ENCODE measurements at regions not wholly inside any gene's neighbourhood (a gene's known extent, or its start where the extent isn't known, plus 50 kb on each side); places are given as distances from the start of the nearest gene placed in this dataset.

DNA sequence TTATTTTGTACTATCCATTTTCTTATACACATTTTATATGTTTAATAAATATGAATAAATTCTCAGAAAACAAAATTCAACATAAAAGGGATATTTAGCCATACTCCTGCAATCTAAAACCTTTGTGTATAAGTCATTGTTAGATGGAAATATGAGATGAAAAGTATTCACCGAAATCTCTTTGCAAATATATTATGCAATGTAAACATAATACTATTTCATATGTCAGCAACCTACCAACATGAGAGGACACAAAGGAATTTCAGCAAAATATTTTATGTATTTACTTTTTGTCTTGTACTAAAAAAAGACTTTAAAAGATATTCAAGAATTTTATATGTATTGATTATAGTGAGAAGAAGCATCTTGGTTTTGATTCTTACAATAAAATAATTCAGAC, 1623.4 kb downstream of the EFNA5 start:
- TF ChIP-seq EZH2 (IDR thresholded peaks at IDR 0.05) = no peak
- TF ChIP-seq POLR2AphosphoS5 (IDR thresholded peaks at IDR 0.05; ENCODE audit: borderline replicate concordance, low read depth, low read length) = no peak

Measured in SK-N-MC (cell line).